Gastroesophageal sphincter (tissue), 4 donors: ENCODE measurements at regions not wholly inside any gene's neighbourhood (a gene's known extent, or its start where the extent isn't known, plus 50 kb on each side); places are given as distances from the start of the nearest gene placed in this dataset.

Experiments used
- ATAC-seq: fragments of 150-250 bp; one replicate; pipeline ENCODE4 v1.9.1; 2016; ENCODE audit warnings: mild to moderate bottlenecking, moderate library complexity
- H3K27ac ChIP-seq, 4 donors: fragments of 200-600 bp; sonication (generic) in 3 of 4; 1 replicate in 3 of 4; 2 replicates in 1 of 4; pipeline ENCODE4 v1.5.1; 2016 to 2019
- H3K27me3 ChIP-seq: fragments of 200-600 bp; sonication (generic); one replicate; pipeline ENCODE4 v1.5.1; 2019
- H3K36me3 ChIP-seq, 2 donors: fragments of 200-600 bp; sonication (generic); one replicate each; pipeline ENCODE4 v1.5.1; 2019; ENCODE audit warnings: control low read depth in 1 of 2
- H3K4me1 ChIP-seq, 3 donors: fragments of 200-600 bp; sonication (generic); 1 replicate in 2 of 3; 2 replicates in 1 of 3; pipeline ENCODE4 v1.5.1; 2016 to 2019; ENCODE audit warnings: control low read depth in 2 of 3
- H3K4me3 ChIP-seq, 2 donors: fragments of 200-600 bp; sonication (generic); one replicate each; pipeline ENCODE4 v1.5.1; 2019; ENCODE audit warnings: mild to moderate bottlenecking in 1 of 2, moderate library complexity in 1 of 2
- H3K9me3 ChIP-seq, 3 donors: fragments of 200-600 bp; sonication (generic); one replicate each; pipeline ENCODE4 v1.5.1; 2017 to 2019; ENCODE audit warnings: control low read depth in 2 of 3
- CTCF ChIP-seq, 4 experiments: fragments of 200-600 bp in 2 of 4; fragments of 450-650 bp in 2 of 4; sonication (generic) in 1 of 4; IDR thresholded peaks; one replicate each; pipeline ENCODE4 v1.5.1; 2017 to 2019; ENCODE audit warnings: antibody characterized with exemption in 4 of 4, mild to moderate bottlenecking in 2 of 4, moderate library complexity in 2 of 4
- EP300 ChIP-seq: sonication (generic); formaldehyde crosslinking; IDR thresholded peaks from one replicate; pipeline ENCODE4 v1.6.1; 2017; ENCODE audit warnings: antibody characterized with exemption, mild to moderate bottlenecking
- POLR2A ChIP-seq, 2 donors: fragments of 450-650 bp; IDR thresholded peaks; one replicate each; pipeline ENCODE4 v1.6.1; 2017; ENCODE audit warnings: antibody characterized with exemption in 2 of 2, mild to moderate bottlenecking in 2 of 2, moderate library complexity in 1 of 2
- POLR2AphosphoS5 ChIP-seq: sonication (generic); formaldehyde crosslinking; IDR thresholded peaks from one replicate; pipeline ENCODE4 v1.6.1; 2017; ENCODE audit warnings: antibody characterized with exemption
- WGBS, 2 donors: methylation state at CpG; one replicate each; pipeline ENCODE4 v1.1.5; 2018; ENCODE audit warnings: low coverage in 1 of 2; 5-methylcytosine and 5-hydroxymethylcytosine counted together

DNA sequence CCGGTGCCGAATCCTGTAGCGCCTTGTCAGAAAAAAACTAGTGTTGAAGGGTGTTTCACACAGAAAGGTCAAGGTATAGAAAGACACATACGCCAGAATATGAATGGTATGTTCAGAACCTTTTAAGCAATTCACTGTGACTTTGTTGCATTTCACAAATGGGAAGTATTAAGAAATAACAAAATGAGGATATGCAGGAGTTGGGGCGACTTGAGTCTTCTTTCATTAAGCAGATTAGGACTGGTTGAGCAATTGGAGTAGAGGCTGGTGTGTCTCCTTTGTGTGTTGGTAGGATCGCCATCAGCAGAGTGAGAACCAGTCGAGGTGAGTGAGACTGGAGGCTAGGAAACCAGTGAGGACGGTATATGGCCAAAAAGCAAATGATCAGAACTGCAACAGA, 1454.5 kb upstream of the TENM3 start:
- H3K4me1 ChIP-seq: no peaks in the 10 kb centered on the region
- H3K27ac ChIP-seq: no peak overlapping the region
- WGBS, 2 donors: 80 to 94% methylated on average over 3 to 8 of the region's 8 CpGs
- no peaks in the 10 kb centered on the region for H3K27me3 ChIP-seq
- ATAC-seq: no peak
- H3K4me3 ChIP-seq: no peak overlapping the region
- H3K36me3 ChIP-seq: no peaks in the 10 kb centered on the region
- H3K9me3 ChIP-seq: no peaks in the 10 kb centered on the region
- no peak for TF ChIP-seq POLR2AphosphoS5
- no peak for TF ChIP-seq CTCF (IDR thresholded peaks at IDR 0.05)
- TF ChIP-seq EP300: no peak
- no peak for TF ChIP-seq POLR2A (IDR thresholded peaks at IDR 0.05)

DNA sequence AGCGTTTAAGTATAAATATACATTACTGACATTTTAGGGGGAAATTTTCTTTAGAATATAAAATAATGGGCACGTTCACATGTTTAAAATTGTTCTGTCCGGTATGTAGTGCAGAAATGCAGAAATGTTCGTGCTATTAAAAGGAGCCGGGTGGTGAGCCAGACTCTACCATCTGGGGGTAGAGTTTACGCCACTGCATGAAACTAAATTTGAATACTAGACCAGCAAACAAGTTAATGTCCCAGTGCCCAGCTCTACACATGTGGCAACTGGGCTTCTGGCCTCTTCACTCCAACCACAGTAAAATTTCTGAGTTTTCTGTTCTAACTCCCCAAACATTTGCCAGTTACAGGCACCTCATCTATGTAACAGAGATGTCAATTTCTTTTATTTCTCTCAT, 1453.3 kb upstream of the TENM3 start:
- no peak for TF ChIP-seq POLR2AphosphoS5
- 76 to 80% methylated on average over 6 of the region's 6 CpGs for WGBS, 2 donors

DNA sequence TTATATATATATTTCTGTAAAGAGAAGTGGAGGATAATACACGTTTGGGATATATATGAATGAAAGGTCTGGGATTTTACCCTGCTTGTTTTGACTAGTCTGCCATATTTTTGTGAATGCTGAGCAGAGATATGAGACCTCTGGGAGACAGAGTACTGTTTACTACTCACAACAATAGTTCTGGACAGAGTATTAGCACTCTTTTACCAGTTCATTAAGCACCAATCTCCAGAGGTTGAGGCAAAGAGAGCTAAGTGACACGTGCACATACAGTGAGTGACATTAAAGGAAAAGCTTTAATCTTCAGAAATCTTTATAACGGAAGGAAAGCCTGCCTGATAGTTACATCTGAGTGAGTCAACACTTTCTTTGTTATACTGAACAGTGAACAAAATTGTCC, 1452.7 kb upstream of the TENM3 start:
- no peak overlapping the region for H3K4me3 ChIP-seq
- no peak overlapping the region for H3K27ac ChIP-seq
- H3K9me3 ChIP-seq: no peaks in the 10 kb centered on the region
- no peak for ATAC-seq
- no peaks in the 10 kb centered on the region for H3K36me3 ChIP-seq
- no peaks in the 10 kb centered on the region for H3K4me1 ChIP-seq
- 38 to 54% methylated on average over 3 of the region's 3 CpGs for WGBS, 2 donors
- TF ChIP-seq POLR2AphosphoS5 (no peak), CTCF (IDR thresholded peaks at IDR 0.05) (no peak), POLR2A (IDR thresholded peaks at IDR 0.05) (no peak)
- no peaks in the 10 kb centered on the region for H3K27me3 ChIP-seq

More for the DNA sequence above, 1453.3 kb upstream of the TENM3 start:
- Histone ChIP-seq H3K27me3 (no peaks in the 10 kb centered on the region), H3K4me1 (no peaks in the 10 kb centered on the region), H3K36me3 (no peaks in the 10 kb centered on the region), H3K4me3 (no peak overlapping the region), H3K27ac (no peak overlapping the region), H3K9me3 (no peaks in the 10 kb centered on the region)
- ATAC-seq: no peak

GRCh38 chr4:180792541-180792940, 1450.7 kb upstream of the TENM3 start:
- TF ChIP-seq EP300 (no peak), POLR2AphosphoS5 (no peak), CTCF (IDR thresholded peaks at IDR 0.05) (no peak), POLR2A (IDR thresholded peaks at IDR 0.05) (no peak)
- no peaks in the 10 kb centered on the region for H3K27me3 ChIP-seq
- no peak overlapping the region for H3K4me3 ChIP-seq
- no peaks in the 10 kb centered on the region for H3K36me3 ChIP-seq
- no peak for ATAC-seq
- H3K9me3 ChIP-seq: no peaks in the 10 kb centered on the region
- no peak overlapping the region for H3K27ac ChIP-seq
- no peaks in the 10 kb centered on the region for H3K4me1 ChIP-seq

- H3K27me3 ChIP-seq: no peaks in the 10 kb centered on the region
- no peak overlapping the region for H3K4me3 ChIP-seq
- no peak for TF ChIP-seq CTCF (IDR thresholded peaks at IDR 0.05)
- TF ChIP-seq POLR2A (IDR thresholded peaks at IDR 0.05): no peak
- TF ChIP-seq POLR2AphosphoS5: no peak
- TF ChIP-seq EP300: no peak
- WGBS, 2 donors: 67 to 72% methylated on average over 2 of the region's 2 CpGs
- H3K27ac ChIP-seq: no peak overlapping the region
- H3K36me3 ChIP-seq: no peaks in the 10 kb centered on the region
- ATAC-seq: no peak
- no peaks in the 10 kb centered on the region for H3K4me1 ChIP-seq
- no peaks in the 10 kb centered on the region for H3K9me3 ChIP-seq
These were observed 1448.9 kb upstream of the TENM3 start for GRCh38 chr4:180794333-180794732.
